GM23338 (cell line): ENCODE measurements at regions not wholly inside any gene's neighbourhood (a gene's known extent, or its start where the extent isn't known, plus 50 kb on each side); places are given as distances from the start of the nearest gene placed in this dataset.

Source experiments
- ATAC-seq: fragments of 200-7000 bp; cut with Tn5 transposase; 3 replicates; pipeline ENCODE4 v1.9.1; 2020
- DNase-seq: peaks from one replicate; pipeline ENCODE4 v3.0.0-alpha.2; 2015; ENCODE audit warnings: low spot score
- H2AFZ ChIP-seq: fragments of 200-600 bp; sonication (generic); 2 replicates; pipeline ENCODE4 v1.8.0; 2016; ENCODE audit warnings: antibody characterized with exemption, mild to moderate bottlenecking, moderate library complexity
- H3F3A ChIP-seq: fragments of 200-600 bp; sonication (generic); replicated peaks from 2 replicates; pipeline ENCODE4 v1.8.0; 2017; ENCODE audit warnings: antibody characterized with exemption, mixed run types, low read depth
- H3K27ac ChIP-seq: fragments of 200-600 bp; sonication (generic); 2 replicates; pipeline ENCODE4 v1.6.1; 2016; ENCODE audit warnings: low read depth
- H3K27me3 ChIP-seq: fragments of 200-600 bp; sonication (generic); 2 replicates; pipeline ENCODE4 v1.8.0; 2016; ENCODE audit warnings: mild to moderate bottlenecking, mixed run types, moderate library complexity; ENCODE audit not compliant: insufficient read depth
- H3K36me3 ChIP-seq: fragments of 200-600 bp; sonication (generic); 2 replicates; pipeline ENCODE4 v1.8.0; 2016; ENCODE audit warnings: mild to moderate bottlenecking; ENCODE audit not compliant: insufficient read depth
- H3K4me1 ChIP-seq: fragments of 200-600 bp; sonication (generic); 2 replicates; pipeline ENCODE4 v1.8.0; 2016; ENCODE audit warnings: mild to moderate bottlenecking, moderate library complexity; ENCODE audit not compliant: insufficient read depth
- H3K4me2 ChIP-seq: fragments of 200-600 bp; sonication (generic); 2 replicates; pipeline ENCODE4 v1.7.1; 2017; ENCODE audit warnings: mixed run types
- H3K4me3 ChIP-seq: fragments of 200-600 bp; sonication (generic); 2 replicates; pipeline ENCODE4 v1.6.1; 2016; ENCODE audit warnings: mixed run types
- H3K79me2 ChIP-seq: fragments of 200-600 bp; sonication (generic); replicated peaks from 2 replicates; pipeline ENCODE4 v1.8.0; 2017; ENCODE audit warnings: mild to moderate bottlenecking; ENCODE audit not compliant: insufficient read depth
- H3K9me2 ChIP-seq: fragments of 200-600 bp; sonication (generic); 2 replicates; pipeline ENCODE4 v1.8.0; 2017; ENCODE audit not compliant: insufficient read depth
- H4K20me1 ChIP-seq: fragments of 200-600 bp; sonication (generic); replicated peaks from 2 replicates; pipeline ENCODE4 v1.8.0; 2017; ENCODE audit warnings: mild to moderate bottlenecking; ENCODE audit not compliant: insufficient read depth
- H3K27ac Mint-ChIP-seq: 2 replicates; pipeline ENCODE4 v1.8.0; 2020; ENCODE audit warnings: inconsistent platforms, mild to moderate bottlenecking, moderate library complexity, mixed read lengths
- H3K27me3 Mint-ChIP-seq: 3 replicates; pipeline ENCODE4 v1.8.0; 2022; ENCODE audit warnings: low read depth, mild to moderate bottlenecking, moderate library complexity, mixed read lengths, inconsistent platforms; ENCODE audit not compliant: insufficient read depth, poor library complexity
- H3K36me3 Mint-ChIP-seq: 3 replicates; pipeline ENCODE4 v1.8.0; 2021; ENCODE audit warnings: low read depth, mild to moderate bottlenecking, inconsistent platforms, moderate library complexity, mixed read lengths
- H3K4me1 Mint-ChIP-seq: 3 replicates; pipeline ENCODE4 v1.8.0; 2020; ENCODE audit warnings: mild to moderate bottlenecking, inconsistent platforms, mixed read lengths
- H3K4me3 Mint-ChIP-seq: 3 replicates; pipeline ENCODE4 v1.8.0; 2021; ENCODE audit warnings: moderate library complexity, mild to moderate bottlenecking, inconsistent platforms, mixed read lengths
- H3K9me3 Mint-ChIP-seq: 3 replicates; pipeline ENCODE4 v1.8.0; 2020; ENCODE audit warnings: moderate library complexity, mild to moderate bottlenecking, inconsistent platforms, mixed read lengths
- CTCF ChIP-seq, 2 experiments: fragments of 200-600 bp in 1 of 2; sonication (generic) in 1 of 2; conservative IDR thresholded peaks; 2 replicates each; pipeline versions ENCODE4 v1.5.1 to v1.6.1; 2016 to 2017; ENCODE audit warnings: antibody characterized with exemption in 2 of 2, low read depth in 2 of 2, mild to moderate bottlenecking in 2 of 2, moderate library complexity in 1 of 2
- ETS1 ChIP-seq: IDR thresholded peaks from 2 replicates; pipeline ENCODE4 v1.6.1; 2016; ENCODE audit warnings: antibody characterized with exemption
- EZH2 ChIP-seq: fragments of 200-600 bp; sonication (generic); IDR thresholded peaks from one replicate; pipeline ENCODE4 v1.8.0; 2017; ENCODE audit warnings: antibody characterized with exemption, mild to moderate bottlenecking, low read depth; ENCODE audit not compliant: unreplicated experiment
- EZH2phosphoT487 ChIP-seq: fragments of 200-600 bp; sonication (generic); IDR thresholded peaks from one replicate; pipeline ENCODE4 v1.8.1; 2018; ENCODE audit warnings: antibody characterized with exemption; ENCODE audit not compliant: unreplicated experiment
- JUNB ChIP-seq: IDR thresholded peaks from one replicate; pipeline ENCODE4 v1.6.1; 2016; ENCODE audit warnings: antibody characterized with exemption; ENCODE audit not compliant: unreplicated experiment
- REST ChIP-seq: IDR thresholded peaks from one replicate; pipeline ENCODE4 v1.6.1; 2018; ENCODE audit warnings: antibody characterized with exemption; ENCODE audit not compliant: unreplicated experiment
- STAT1 ChIP-seq: IDR thresholded peaks from one replicate; pipeline ENCODE4 v1.6.1; 2016; ENCODE audit warnings: antibody characterized with exemption; ENCODE audit not compliant: unreplicated experiment
- ZNF114 ChIP-seq: fragments of 250-450 bp; sonication (Bioruptor Pico); IDR thresholded peaks from 2 replicates; pipeline ENCODE4 v1.5.0; 2020; ENCODE audit warnings: mild to moderate bottlenecking, moderate library complexity
- ZNF331 ChIP-seq: fragments of 250-450 bp; sonication (Bioruptor Pico); IDR thresholded peaks from 2 replicates; pipeline ENCODE4 v1.5.0; 2020; ENCODE audit warnings: low read depth, mild to moderate bottlenecking, moderate library complexity
- ZNF462 ChIP-seq: fragments of 250-450 bp; sonication (Bioruptor Pico); IDR thresholded peaks from 2 replicates; pipeline ENCODE4 v1.5.0; 2020; ENCODE audit warnings: mild to moderate bottlenecking, moderate library complexity

GRCh38 chr6:86456821-86457220 lies 480.5 kb upstream of the HTR1E start:
- H3K27me3 Mint-ChIP-seq = no peaks in the 10 kb centered on the region
- H3K4me2 ChIP-seq = no peak overlapping the region
- H2AFZ ChIP-seq = no peak overlapping the region
- H3K4me3 Mint-ChIP-seq = no peak overlapping the region
- H3K9me3 Mint-ChIP-seq = peaks cover 39% of the 10 kb centered on the region
- no peak overlapping the region for H3K27ac ChIP-seq
- H3F3A ChIP-seq = no peaks in the 10 kb centered on the region
- no peak overlapping the region for H3K4me3 ChIP-seq
- no peak for TF ChIP-seq JUNB
- TF ChIP-seq EZH2 = no peak
- no peak for TF ChIP-seq ZNF462
- no peak for TF ChIP-seq EZH2phosphoT487
- TF ChIP-seq ETS1 = no peak
- TF ChIP-seq ZNF331 = no peak
- no peak for TF ChIP-seq ZNF114 (CRISPR knock-in tag)
- TF ChIP-seq REST = no peak
- no peak for TF ChIP-seq CTCF (conservative IDR thresholded peaks at IDR 0.05; ENCODE audit: low read depth in 2 of 2)
- TF ChIP-seq STAT1 = no peak
- no peaks in the 10 kb centered on the region; the same call in 2 of the 3 replicates for H3K4me1 Mint-ChIP-seq
- peaks cover 23% of the 10 kb centered on the region for H3K9me2 ChIP-seq
- DNase-seq (no peak), ATAC-seq (no peak)
- H3K4me1 ChIP-seq = 0 out of 2 replicates have a peak, but pooled peaks cover 3% of the 10 kb centered on the region
- peaks cover 20% of the 10 kb centered on the region for H3K36me3 Mint-ChIP-seq
- no peaks in the 10 kb centered on the region; the same call in 1 of the 2 replicates for H3K36me3 ChIP-seq
- H3K27me3 ChIP-seq = no peaks in the 10 kb centered on the region
- H3K79me2 ChIP-seq = no peaks in the 10 kb centered on the region
- no peaks in the 10 kb centered on the region for H4K20me1 ChIP-seq
- no peak overlapping the region for H3K27ac Mint-ChIP-seq
